HG02970 (cell line): ENCODE measurements at regions not wholly inside any gene's neighbourhood (a gene's known extent, or its start where the extent isn't known, plus 50 kb on each side); places are given as distances from the start of the nearest gene placed in this dataset.

Experiments used
- ATAC-seq: cut with Tn5 transposase; IDR thresholded peaks from one replicate; pipeline ENCODE4 v1.9.1; 2021; ENCODE audit warnings: mild to moderate bottlenecking, moderate library complexity, moderate number of reproducible peaks; ENCODE audit not compliant: unreplicated experiment, low FRiP score

GRCh38 chrX:38985945-38986344 lies 184.7 kb downstream of the MID1IP1 start:
- no peak for ATAC-seq

- no peak for ATAC-seq
Observed at GRCh38 chrX:38986586-38986985, 185.3 kb downstream of the MID1IP1 start.

- no peak for ATAC-seq
Observed at GRCh38 chrX:38987198-38987651, 186.0 kb downstream of the MID1IP1 start.

GRCh38 chrX:38988301-38988700 lies 187.0 kb downstream of the MID1IP1 start:
- ATAC-seq = no peak

DNA sequence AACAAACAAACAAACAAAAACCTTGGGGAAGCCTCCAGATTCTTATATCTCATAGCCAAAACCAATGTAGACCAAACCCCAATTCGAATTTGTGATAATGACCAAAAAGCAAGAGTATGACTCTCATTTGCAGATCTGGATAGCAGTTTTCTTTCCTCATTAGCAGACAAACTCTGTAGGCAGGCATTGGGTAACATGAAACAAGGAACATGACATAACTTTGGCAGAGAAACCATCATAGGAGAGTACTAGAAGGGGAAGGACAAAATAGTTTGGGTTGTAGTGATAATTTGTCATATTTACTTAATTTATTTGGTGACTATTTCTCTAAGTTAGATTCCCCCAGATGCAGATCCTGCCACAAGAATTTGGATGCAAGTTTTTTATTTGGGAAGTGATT lies 187.8 kb downstream of the MID1IP1 start:
- ATAC-seq = no peak

DNA sequence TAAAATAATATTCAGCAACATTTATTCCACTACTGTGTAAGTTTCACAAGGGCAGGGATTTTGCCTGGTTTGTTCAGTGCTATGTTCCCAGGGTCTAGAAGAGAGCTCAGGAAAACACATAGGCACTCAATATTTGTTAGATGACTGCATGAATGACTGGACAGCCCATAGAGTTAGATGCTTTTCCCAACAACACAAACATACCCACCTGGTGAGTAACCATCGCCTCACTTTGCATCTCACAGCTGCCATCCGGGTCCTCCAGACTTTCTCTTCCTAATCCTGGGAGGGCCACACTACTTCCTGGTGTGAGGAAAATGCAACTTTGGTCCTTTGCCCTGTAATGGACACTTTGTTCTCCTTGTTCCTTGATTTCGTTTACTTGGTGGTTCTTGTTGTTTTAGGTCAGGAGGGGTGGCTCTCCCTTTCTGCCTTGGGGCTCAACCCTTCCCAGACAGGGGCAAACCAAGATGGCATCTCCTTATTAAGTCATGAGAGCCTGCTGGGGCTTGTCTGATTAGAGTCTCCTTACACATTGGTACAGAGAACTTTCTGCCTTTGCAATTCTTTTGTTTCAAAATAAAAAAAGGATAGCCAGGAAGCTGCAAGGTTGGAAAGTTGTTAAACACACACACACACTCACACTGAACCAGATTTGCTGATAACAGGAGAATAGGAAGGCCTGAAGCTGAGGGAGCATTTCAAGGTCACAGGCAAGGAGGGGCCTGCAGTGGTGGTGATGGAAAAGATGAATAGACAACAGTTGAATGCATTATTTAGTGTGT lies 190.6 kb downstream of the MID1IP1 start:
- ATAC-seq = no peak

DNA sequence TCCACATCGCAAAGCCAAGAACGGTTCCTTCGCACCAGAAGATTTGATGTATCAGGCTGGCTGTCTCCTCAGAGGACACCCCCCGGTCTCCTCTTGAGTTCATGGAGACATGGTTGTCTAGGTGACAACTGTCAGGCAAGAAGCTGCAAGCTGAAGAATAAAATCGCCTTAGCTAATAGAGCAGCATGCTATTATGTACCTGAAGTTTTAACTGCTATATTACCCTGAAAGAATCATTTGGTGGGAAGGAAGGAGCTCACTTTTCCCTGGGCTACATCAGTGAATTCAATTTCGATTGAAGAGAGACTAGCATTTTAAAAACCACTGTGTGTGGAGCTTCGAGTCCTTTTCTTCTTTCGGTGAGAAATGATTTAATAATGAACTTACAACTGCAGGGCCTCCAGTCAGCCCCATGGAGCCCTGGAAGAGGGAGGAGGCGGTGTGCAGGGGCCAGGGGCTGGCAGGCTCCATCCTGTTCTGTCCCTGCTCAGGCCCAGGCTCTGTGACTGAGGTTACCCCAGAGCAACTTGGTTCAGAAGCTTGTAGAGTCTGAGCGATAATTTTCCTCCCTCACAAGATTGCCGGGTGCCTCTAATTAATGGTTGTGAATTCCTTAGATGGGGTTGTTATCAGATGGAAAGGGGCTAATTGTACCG lies 191.3 kb downstream of the MID1IP1 start:
- ATAC-seq = no peak

- ATAC-seq = no peak
Observed at GRCh38 chrX:38993500-38993899, 192.2 kb downstream of the MID1IP1 start.

GRCh38 chrX:38999099-38999498 lies 197.8 kb downstream of the MID1IP1 start:
- no peak for ATAC-seq

- no peak for ATAC-seq
Observed at GRCh38 chrX:38999967-39000745, 198.9 kb downstream of the MID1IP1 start.

- ATAC-seq = no peak
Observed at GRCh38 chrX:39000802-39001201, 199.5 kb downstream of the MID1IP1 start.

GRCh38 chrX:39002466-39002865 lies 201.2 kb downstream of the MID1IP1 start:
- ATAC-seq = no peak

DNA sequence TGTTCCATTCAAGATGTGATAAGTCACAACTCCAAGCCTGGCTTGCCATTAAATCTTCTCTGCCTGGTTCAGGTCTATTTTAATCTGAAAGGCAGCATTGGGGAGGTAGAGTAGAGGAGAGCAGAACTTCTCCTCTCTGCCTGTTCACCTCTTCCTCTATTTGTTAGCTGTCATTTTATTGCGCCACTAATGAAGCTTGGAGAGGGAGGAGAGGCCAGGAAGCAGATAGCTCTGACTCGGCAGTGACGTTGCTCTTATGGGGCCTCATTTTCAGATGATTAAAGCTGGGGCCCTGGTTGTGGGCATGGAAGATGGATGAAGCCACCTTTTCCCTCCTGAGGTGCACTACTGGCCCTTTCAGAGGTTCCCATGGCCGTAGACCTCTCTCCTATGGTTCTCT lies 207.3 kb downstream of the MID1IP1 start:
- no peak for ATAC-seq

GRCh38 chrX:39011454-39012221 lies 210.4 kb downstream of the MID1IP1 start:
- ATAC-seq = no peak

GRCh38 chrX:39012621-39013111 lies 211.4 kb downstream of the MID1IP1 start:
- no peak for ATAC-seq

DNA sequence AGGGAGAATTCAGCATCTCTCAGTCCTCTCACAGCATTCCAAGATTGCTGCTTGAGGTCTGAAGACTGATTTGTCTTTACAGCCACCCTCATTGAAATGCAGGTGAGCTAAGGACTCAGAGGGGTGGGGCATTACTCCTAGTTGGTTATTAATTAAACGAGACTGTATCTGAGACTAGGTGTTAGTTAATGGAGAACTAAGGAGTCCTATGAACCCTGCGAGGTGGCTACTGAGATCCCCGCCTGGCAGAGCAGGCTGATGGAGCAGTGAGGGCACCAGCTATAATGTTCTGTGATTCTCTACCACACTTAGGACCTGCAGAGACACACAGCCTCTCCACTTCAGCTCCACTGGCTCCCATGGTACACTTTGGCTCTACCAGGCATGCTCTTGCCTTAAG lies 215.3 kb downstream of the MID1IP1 start:
- ATAC-seq = no peak

DNA sequence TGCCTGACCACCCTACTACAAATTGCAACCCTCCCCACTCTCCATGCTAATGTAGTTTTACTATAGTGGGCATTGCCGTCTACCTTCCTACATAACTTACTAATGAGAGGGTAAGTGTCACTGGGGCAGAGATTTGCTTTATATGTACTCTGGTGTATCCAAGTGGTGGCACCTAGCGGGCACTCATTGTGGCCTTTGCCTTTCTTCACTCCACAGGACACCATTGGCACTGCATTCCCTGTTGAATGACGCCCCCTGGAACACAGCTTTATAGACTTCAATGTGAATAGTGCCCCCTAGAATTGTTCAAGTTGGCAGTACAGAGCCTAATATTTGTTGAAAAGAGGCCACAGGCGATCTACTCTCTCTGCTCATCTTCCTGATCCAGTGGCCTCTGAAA lies 215.8 kb downstream of the MID1IP1 start:
- ATAC-seq = no peak

DNA sequence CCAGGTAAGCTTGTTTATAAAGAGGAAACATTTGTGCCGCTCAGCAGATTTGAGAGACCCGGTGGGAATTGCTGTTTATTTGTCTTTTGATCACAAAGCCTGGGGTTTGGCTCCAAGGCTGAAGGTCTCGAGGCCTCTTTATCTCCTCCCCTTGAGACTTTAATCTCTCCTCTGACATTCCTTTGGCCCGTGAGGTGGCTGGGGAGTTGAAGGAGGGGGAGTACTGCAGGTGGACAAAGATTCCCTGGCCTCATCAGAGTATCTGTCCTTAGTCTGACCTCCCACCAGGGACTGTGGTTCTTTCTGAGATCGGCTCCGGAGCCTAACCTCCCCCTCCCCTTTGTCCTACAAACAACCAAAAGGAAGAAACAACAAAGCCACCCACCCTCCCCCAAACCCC lies 216.5 kb downstream of the MID1IP1 start:
- ATAC-seq = no peak

DNA sequence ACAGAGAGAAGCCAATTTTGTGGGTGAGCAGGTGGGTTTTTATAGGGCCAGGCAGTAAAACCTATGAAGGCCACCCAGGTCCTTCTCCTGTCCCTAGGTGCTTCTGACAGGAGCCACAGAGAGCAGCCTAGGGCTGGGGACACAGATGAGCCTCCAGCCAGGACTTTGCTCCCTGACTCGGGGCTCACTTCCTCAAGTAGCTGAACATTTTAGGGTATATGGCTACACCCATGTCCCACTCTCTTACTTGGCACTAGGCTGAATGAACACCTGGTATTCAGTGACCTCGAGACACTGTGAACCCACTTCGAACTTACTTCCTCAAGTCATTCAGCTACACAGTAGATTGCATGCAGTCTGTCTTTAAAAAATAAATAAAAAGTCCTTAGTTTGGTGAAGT lies 217.3 kb downstream of the MID1IP1 start:
- no peak for ATAC-seq

GRCh38 chrX:39019056-39019455 lies 217.8 kb downstream of the MID1IP1 start:
- ATAC-seq = no peak
